Breast epithelium (tissue), 4 donors: ENCODE measurements at regions not wholly inside any gene's neighbourhood (a gene's known extent, or its start where the extent isn't known, plus 50 kb on each side); places are given as distances from the start of the nearest gene placed in this dataset.

Source experiments
- DNase-seq, 2 donors: peaks; one replicate each; pipeline ENCODE4 v3.0.0-alpha.2; 2019; ENCODE audit warnings: low spot score in 2 of 2
- H3K27ac ChIP-seq, 2 donors: fragments of 200-600 bp; sonication (generic) in 1 of 2; one replicate each; pipeline ENCODE4 v1.5.1; 2016 to 2019; ENCODE audit warnings: mild to moderate bottlenecking in 1 of 2
- H3K27me3 ChIP-seq, 2 donors: fragments of 200-600 bp; sonication (generic) in 1 of 2; one replicate each; pipeline versions ENCODE4 v1.5.1 to v1.6.0; 2017 to 2019; ENCODE audit warnings: control low read depth in 1 of 2, mild to moderate bottlenecking in 1 of 2
- H3K36me3 ChIP-seq: fragments of 200-600 bp; one replicate; pipeline ENCODE4 v1.5.1; 2019
- H3K4me1 ChIP-seq, 2 donors: fragments of 200-600 bp; sonication (generic); one replicate each; pipeline ENCODE4 v1.5.1; 2016 to 2019; ENCODE audit warnings: control low read depth in 1 of 2
- H3K4me3 ChIP-seq, 3 donors: fragments of 200-600 bp; sonication (generic); 1 replicate in 2 of 3; 2 replicates in 1 of 3; pipeline ENCODE4 v1.5.1; 2016 to 2019; ENCODE audit warnings: mild to moderate bottlenecking in 3 of 3, moderate library complexity in 2 of 3
- H3K9me3 ChIP-seq, 2 donors: fragments of 200-600 bp; sonication (generic) in 1 of 2; one replicate each; pipeline ENCODE4 v1.5.1; 2016 to 2019; ENCODE audit warnings: control low read depth in 1 of 2
- POLR2A ChIP-seq: fragments of 450-650 bp; IDR thresholded peaks from one replicate; pipeline ENCODE4 v1.6.1; 2016; ENCODE audit warnings: antibody characterized with exemption, mild to moderate bottlenecking, moderate library complexity
- POLR2AphosphoS5 ChIP-seq, 3 donors: sonication (generic); formaldehyde crosslinking; IDR thresholded peaks; one replicate each; pipeline ENCODE4 v1.6.1; 2017; ENCODE audit warnings: antibody characterized with exemption in 3 of 3
- intact Hi-C: fragments of 100-400 bp; cut with DNase I; formaldehyde crosslinking; loops from one replicate; pipeline ENCODE4 v1.15.1; 2023; ENCODE audit warnings: low total_unique reads
- TF ChIP-seq, protein P1 (sequence below), 3 donors: fragments of 450-650 bp; IDR thresholded peaks; one replicate each; pipeline ENCODE4 v1.5.1; 2016 to 2017; ENCODE audit warnings: antibody characterized with exemption in 3 of 3, mild to moderate bottlenecking in 3 of 3, moderate library complexity in 3 of 3

DNA sequence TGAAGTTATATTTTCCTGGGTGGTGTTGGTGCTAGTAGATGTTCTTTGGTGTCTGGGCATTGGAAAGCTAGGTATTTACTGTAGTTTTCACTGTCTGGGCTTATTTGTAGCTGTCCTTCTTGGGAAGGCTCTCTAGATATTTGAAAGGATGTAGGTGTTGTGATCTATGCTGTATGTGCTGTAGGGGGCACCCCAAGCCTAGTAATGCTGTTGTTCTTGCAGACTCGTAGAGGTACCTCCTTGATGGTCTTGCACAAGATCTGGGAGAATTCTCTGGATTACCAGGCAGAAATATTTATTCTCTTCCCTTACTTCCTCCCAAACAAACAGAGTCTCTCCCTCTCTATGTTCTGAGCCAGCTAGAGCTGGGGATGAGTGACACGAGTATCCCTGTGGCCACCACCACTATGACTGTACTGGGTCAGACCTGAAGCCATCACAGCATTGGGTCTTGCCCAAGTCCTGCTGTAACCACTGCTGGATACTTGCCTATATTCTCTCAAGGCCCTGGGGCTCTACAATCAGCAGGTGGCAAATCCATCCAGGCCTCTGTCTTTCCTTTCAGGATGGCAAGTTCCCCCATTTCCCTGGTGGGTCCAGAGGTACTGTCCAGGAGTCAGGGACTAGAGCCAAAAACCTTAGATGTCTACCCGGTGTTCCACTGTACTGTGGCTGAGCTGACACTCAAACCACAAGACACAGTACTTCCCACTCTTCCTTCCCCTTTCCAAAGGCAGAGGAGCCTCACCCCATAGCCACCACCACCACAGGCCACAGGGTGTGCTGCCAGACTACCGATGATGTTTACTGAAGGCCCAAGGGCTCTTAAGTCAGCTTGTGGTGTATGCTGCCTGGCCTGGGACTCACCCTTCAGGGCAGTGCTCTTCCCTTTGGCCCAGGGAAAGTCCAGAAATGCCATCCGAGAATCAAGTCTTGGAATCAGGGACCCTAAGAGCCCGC is 195.2 kb upstream of the DPPA4 start:
- Histone ChIP-seq H3K9me3 (peaks cover 0 to 8% of the 10 kb centered on the region in 2 donors), H3K36me3 (no peaks in the 10 kb centered on the region), H3K4me1 (no peaks in the 10 kb centered on the region), H3K4me3 (no peak overlapping the region), H3K27me3 (no peaks in the 10 kb centered on the region), H3K27ac (no peak overlapping the region)
- TF ChIP-seq POLR2AphosphoS5 (IDR thresholded peaks at IDR 0.05): no peak
- TF ChIP-seq, protein P1, sequence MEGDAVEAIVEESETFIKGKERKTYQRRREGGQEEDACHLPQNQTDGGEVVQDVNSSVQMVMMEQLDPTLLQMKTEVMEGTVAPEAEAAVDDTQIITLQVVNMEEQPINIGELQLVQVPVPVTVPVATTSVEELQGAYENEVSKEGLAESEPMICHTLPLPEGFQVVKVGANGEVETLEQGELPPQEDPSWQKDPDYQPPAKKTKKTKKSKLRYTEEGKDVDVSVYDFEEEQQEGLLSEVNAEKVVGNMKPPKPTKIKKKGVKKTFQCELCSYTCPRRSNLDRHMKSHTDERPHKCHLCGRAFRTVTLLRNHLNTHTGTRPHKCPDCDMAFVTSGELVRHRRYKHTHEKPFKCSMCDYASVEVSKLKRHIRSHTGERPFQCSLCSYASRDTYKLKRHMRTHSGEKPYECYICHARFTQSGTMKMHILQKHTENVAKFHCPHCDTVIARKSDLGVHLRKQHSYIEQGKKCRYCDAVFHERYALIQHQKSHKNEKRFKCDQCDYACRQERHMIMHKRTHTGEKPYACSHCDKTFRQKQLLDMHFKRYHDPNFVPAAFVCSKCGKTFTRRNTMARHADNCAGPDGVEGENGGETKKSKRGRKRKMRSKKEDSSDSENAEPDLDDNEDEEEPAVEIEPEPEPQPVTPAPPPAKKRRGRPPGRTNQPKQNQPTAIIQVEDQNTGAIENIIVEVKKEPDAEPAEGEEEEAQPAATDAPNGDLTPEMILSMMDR (IDR thresholded peaks at IDR 0.05): no peak
- intact Hi-C loops: no loop called here
- no peak for DNase-seq

GRCh38 chr3:109545746-109546145 is 208.4 kb upstream of the DPPA4 start:
- Histone ChIP-seq H3K27me3 (no peaks in the 10 kb centered on the region), H3K4me1 (no peaks in the 10 kb centered on the region), H3K36me3 (no peaks in the 10 kb centered on the region), H3K4me3 (no peak overlapping the region), H3K9me3 (peaks cover 0 to 14% of the 10 kb centered on the region in 2 donors), H3K27ac (no peak overlapping the region)
- DNase-seq: no peak
- TF ChIP-seq POLR2A (no peak), POLR2AphosphoS5 (IDR thresholded peaks at IDR 0.05) (no peak)
- TF ChIP-seq, protein P1 (IDR thresholded peaks at IDR 0.05): no peak
- intact Hi-C loops: no loop called here

DNA sequence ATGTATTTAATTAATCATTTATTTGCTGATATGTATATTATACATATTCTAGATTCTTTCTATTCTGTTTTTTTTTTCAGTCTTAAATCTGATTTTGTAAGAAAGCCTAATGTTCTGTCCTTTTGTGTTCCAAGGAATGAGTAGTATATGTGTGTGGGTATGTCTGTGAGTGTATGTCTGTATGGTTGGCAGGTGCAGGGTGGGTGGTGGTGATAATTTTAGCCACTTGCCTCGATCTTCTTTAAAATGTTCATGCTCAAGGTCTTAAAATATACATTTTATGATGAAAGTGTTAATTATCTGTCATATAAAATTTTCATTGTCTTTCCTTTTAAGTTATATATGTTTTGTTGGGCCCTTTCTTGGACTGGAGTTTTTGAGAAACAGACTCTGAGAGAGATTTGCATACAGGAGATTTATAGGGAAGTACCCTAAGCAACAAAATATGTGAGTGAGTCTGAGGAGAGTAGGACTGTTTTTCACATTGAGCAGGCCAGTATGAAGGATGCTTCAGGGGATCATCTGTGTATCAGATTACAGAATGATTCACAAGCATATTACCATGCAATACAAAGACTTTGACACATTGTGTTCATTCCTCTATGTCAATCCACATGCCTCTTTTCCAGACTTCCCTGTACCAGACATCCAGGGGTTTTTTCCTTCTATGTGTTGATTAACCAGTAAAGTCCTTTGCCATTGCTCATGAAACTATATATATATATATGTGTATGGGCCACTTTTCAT is 211.0 kb upstream of the DPPA4 start:
- Histone ChIP-seq H3K9me3 (peaks cover 0 to 14% of the 10 kb centered on the region in 2 donors), H3K4me3 (no peak overlapping the region), H3K36me3 (no peaks in the 10 kb centered on the region), H3K4me1 (no peaks in the 10 kb centered on the region), H3K27me3 (no peaks in the 10 kb centered on the region), H3K27ac (no peak overlapping the region)
- DNase-seq: no peak
- no peak for TF ChIP-seq POLR2AphosphoS5 (IDR thresholded peaks at IDR 0.05)
- TF ChIP-seq POLR2A: no peak
- TF ChIP-seq, protein P1 (IDR thresholded peaks at IDR 0.05): no peak
- intact Hi-C loops: no loop called here

DNA sequence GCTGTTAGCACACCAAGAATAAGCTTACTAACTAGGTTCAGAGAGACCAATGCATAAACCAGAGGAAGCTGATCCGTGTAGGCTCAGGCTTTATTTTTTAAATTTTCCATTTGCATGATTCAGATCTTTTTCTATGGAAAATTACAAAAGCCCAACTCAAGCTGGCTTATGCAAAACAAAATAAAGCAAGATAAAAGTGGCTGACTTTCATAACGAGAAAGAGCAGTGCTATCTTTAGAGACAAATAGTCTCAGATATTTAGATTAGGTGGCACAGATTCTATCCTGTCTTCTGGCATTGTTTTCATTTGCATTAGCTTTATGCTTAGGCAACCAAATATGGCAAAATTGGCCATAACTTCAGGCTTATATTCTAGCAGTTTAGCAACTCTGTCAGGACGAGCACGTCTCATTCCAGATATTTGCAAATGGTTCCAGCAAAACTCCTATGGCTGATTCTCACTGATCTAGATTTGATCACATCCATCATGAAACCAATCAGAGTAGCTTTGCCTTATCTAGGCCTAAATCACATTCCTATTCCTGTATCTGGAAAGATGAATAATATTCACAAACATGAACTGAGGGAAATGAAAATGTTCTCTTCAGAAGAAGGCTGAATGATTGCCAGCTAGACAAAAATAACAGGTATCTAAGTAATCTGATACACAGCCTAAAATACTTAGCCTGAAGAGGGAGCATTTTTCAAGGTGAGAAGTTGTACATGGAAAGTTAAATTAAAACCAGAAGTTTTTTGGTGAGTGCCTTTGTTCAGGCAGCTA is 216.4 kb upstream of the DPPA4 start:
- no peak for TF ChIP-seq POLR2AphosphoS5 (IDR thresholded peaks at IDR 0.05)
- TF ChIP-seq POLR2A: no peak
- Histone ChIP-seq H3K36me3 (no peaks in the 10 kb centered on the region), H3K9me3 (peaks cover 0 to 6% of the 10 kb centered on the region in 2 donors), H3K27ac (no peak overlapping the region), H3K4me1 (no peaks in the 10 kb centered on the region), H3K4me3 (no peak overlapping the region), H3K27me3 (no peaks in the 10 kb centered on the region)
- intact Hi-C loops: no loop called here
- no peak for DNase-seq

GRCh38 chr3:109559389-109559788 is 222.0 kb upstream of the DPPA4 start:
- intact Hi-C loops: no loop called here
- Histone ChIP-seq H3K27me3 (no peaks in the 10 kb centered on the region), H3K4me3 (no peak overlapping the region), H3K9me3 (peaks cover 0 to 6% of the 10 kb centered on the region in 2 donors), H3K36me3 (no peaks in the 10 kb centered on the region), H3K27ac (no peak overlapping the region), H3K4me1 (no peaks in the 10 kb centered on the region)
- no peak for DNase-seq
- TF ChIP-seq, protein P1 (IDR thresholded peaks at IDR 0.05): no peak
- TF ChIP-seq POLR2A: no peak
- no peak for TF ChIP-seq POLR2AphosphoS5 (IDR thresholded peaks at IDR 0.05)
